ENCODE measurements at regions not wholly inside any gene's neighbourhood (a gene's known extent, or its start where the extent isn't known, plus 50 kb on each side); places are given as distances from the start of the nearest gene placed in this dataset.

DNA sequence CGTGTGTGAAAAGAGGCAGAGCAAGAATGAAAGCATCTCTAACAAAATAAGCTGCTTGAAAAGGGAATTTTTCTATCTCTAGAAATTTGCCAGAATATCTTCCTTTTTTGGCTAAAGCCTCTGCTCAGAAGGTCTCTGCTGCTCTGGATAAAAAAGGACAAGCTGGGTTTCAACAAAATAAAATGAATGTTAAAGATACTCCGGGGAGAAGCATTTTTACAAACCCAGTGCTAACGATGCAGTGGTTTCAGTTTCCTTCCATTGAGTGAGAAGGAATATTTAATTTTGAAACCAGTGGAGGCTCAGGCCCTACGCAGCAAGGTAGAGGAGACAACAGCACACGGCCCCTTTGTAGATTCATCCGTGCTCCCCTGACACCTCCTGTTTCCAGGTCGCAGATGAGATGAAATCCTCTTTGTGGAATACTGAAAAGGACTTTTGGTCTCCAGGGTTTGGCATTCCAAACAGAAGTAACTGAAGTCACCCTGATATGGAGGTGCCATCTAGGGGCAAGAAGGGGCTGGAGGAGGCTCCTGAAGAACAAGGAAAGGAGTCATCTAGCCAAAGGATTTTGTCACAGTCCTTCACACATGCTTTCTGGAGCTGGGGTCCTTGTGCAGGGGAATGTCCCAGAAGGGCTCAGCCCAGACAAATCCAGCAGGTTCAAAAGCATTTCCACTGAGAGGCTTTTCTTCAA, 65.7 kb upstream of the SYT6 start:
- ATAC-seq, result no peak

DNA sequence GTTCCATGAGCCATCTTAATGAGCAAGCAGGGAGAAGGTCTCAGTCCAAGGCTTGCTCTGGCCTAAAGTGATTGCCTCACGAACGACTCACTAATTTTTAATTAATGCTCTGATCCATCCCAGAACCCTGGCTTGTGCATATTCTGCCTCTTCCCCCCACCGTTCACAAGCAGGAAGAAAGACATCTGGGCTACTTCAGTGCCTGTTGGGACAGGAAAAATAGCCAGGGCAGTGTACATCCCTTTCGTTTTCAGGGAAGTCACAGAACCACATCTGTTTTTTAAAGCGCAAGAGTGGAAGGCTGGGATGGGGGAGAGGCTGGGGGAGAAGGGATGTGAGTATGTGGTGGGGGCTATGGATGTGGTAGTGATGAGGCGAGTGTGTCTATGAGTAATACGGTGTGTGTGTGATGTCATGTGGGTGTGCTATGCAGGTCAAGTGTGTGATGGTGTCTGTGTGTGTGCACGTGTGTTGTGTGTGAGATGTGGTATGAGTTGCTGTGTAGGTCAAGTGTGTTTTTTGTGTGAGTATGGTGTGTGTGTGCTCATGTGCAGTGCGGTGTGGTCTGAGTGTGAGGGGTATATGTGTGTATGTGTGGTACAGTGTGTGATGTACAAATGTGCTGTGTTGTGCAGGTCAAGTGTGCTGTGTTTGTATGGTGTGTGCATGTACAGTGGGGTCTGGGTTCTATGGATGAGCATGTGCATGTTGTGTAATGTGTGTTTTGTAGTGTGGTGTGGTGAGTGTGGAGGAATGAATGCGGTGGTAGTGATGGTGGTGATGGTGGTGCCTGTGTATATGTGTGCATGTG, 64.9 kb upstream of the SYT6 start:
- Histone ChIP-seq H3K9me3 (no peaks in the 10 kb centered on the region), H3K36me3 (ENCODE audit: low read depth) (no peaks in the 10 kb centered on the region), H3K4me1 (ENCODE audit: low read depth) (no peaks in the 10 kb centered on the region), H3K4me3 (no peak overlapping the region)
- DNase-seq (no peak), ATAC-seq (no peak)
- intact Hi-C loops (cut with DNase I, micrococcal nuclease), result no loop called here
- TF ChIP-seq, protein P1, sequence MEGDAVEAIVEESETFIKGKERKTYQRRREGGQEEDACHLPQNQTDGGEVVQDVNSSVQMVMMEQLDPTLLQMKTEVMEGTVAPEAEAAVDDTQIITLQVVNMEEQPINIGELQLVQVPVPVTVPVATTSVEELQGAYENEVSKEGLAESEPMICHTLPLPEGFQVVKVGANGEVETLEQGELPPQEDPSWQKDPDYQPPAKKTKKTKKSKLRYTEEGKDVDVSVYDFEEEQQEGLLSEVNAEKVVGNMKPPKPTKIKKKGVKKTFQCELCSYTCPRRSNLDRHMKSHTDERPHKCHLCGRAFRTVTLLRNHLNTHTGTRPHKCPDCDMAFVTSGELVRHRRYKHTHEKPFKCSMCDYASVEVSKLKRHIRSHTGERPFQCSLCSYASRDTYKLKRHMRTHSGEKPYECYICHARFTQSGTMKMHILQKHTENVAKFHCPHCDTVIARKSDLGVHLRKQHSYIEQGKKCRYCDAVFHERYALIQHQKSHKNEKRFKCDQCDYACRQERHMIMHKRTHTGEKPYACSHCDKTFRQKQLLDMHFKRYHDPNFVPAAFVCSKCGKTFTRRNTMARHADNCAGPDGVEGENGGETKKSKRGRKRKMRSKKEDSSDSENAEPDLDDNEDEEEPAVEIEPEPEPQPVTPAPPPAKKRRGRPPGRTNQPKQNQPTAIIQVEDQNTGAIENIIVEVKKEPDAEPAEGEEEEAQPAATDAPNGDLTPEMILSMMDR (IDR thresholded peaks at IDR 0.05), result no peak

More for the DNA sequence above, 65.7 kb upstream of the SYT6 start:
- TF ChIP-seq, protein P1 (IDR thresholded peaks at IDR 0.05), result no peak
- Histone ChIP-seq H3K4me1 (ENCODE audit: low read depth) (no peaks in the 10 kb centered on the region), H3K36me3 (ENCODE audit: low read depth) (no peaks in the 10 kb centered on the region), H3K4me3 (no peak overlapping the region), H3K9me3 (no peaks in the 10 kb centered on the region)
- no peak for DNase-seq
- intact Hi-C loops (cut with DNase I, micrococcal nuclease), result no loop called here

DNA sequence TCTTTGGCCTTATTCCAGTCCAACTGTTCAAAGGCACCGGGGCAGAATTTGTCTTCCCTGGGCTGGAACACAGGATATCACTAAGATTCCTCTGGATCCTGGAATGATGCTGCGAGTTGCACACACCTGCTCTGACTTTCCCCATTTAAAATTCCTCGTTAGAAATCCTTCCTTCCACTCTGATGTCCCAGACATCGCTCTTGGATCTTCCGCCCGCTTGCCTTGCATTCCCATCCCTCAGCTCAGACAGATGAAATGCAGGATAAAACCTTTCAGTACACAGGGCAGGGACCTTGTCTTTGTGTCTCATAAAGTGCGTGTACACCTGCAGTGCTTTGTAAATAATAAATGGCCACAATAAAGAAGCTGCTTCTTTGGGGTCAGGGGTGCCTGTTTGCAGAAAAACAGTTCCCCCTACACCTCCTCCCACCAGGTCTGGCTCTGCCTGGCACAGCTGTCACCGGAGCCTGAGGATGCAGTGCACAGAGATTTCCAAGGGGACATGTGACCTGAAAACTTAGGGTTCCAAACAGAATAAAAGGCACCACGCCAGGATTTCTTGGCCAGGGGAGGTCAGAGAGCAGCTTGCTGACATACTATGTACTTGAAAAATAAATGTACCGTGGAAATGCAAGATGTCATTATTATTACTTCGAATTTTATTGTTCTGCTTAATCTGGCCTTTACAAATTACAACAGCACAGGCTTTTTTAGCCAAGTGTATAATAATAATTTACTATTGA, 62.9 kb upstream of the SYT6 start:
- TF ChIP-seq, protein P1 (IDR thresholded peaks at IDR 0.05), result no peak
- ATAC-seq (no peak), DNase-seq (no peak)
- Histone ChIP-seq H3K4me3 (no peak overlapping the region), H3K36me3 (ENCODE audit: low read depth) (no peaks in the 10 kb centered on the region), H3K4me1 (ENCODE audit: low read depth) (no peaks in the 10 kb centered on the region), H3K9me3 (no peaks in the 10 kb centered on the region)
- intact Hi-C loops (cut with DNase I, micrococcal nuclease), result no loop called here

DNA sequence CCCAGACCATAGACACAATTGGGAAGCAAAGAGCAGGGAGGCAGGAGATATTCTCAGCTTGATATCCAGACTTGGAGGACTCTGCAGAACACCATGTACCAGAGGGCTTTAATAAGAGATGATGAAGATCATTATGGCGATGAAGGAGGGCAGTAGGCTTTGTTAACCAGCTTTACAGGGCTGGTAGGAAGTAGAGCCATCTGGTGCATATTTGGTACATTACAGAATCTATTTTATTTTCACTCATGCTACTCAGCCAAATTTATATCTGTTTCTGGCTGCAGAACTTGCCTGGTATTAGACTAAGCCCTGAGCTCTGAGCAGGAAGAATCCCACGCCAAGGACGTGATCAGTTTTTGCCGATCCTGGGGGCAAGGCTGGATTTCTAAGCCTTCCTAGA, 61.8 kb upstream of the SYT6 start:
- Histone ChIP-seq H3K4me3 (no peak overlapping the region), H3K4me1 (ENCODE audit: low read depth) (no peaks in the 10 kb centered on the region), H3K9me3 (no peaks in the 10 kb centered on the region), H3K36me3 (ENCODE audit: low read depth) (no peaks in the 10 kb centered on the region)
- intact Hi-C loops (cut with DNase I, micrococcal nuclease), result no loop called here
- DNase-seq (no peak), ATAC-seq (no peak)
- TF ChIP-seq, protein P1 (IDR thresholded peaks at IDR 0.05), result no peak

DNA sequence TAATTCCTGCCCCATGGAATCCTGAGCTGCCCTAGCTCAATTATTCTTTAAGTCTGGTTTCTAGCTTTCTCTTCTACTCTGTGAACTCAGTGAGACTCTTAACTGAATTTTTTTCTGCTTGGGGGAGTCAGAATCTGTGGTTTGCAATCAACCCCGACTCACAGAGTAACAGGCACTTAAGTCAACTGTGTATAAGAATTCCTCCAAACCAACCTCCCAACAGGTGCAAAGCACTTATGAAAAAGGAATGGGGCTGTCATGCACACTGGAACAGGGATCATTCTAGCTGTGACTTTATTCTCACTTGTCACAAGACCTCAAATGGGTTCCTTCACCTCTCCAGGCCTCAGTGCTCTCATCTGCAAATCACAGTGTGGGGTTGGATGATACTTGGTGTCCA, 60.3 kb upstream of the SYT6 start:
- intact Hi-C loops (cut with DNase I, micrococcal nuclease), result no loop called here
- ATAC-seq (no peak), DNase-seq (no peak)
- TF ChIP-seq, protein P1 (IDR thresholded peaks at IDR 0.05), result no peak
- no peaks in the 10 kb centered on the region for H3K36me3 ChIP-seq (ENCODE audit: low read depth)
- H3K4me3 ChIP-seq, result no peak overlapping the region
- H3K9me3 ChIP-seq, result no peaks in the 10 kb centered on the region
- H3K4me1 ChIP-seq (ENCODE audit: low read depth), result no peaks in the 10 kb centered on the region
